ENCODE measurements at regions not wholly inside any gene's neighbourhood (a gene's known extent, or its start where the extent isn't known, plus 50 kb on each side); places are given as distances from the start of the nearest gene placed in this dataset.

- TF ChIP-seq TAF1 (IDR thresholded peaks at IDR 0.05; ENCODE audit: low read depth) (no peak), TEAD4 (IDR thresholded peaks at IDR 0.05) (0 out of 2 replicates have a peak, but pooled peaks have one; percentile 10), RAD21 (IDR thresholded peaks at IDR 0.05; ENCODE audit: low read depth) (peak; percentile 77), EP300 (IDR thresholded peaks at IDR 0.05; ENCODE audit: borderline replicate concordance) (no peak), EGR1 (IDR thresholded peaks at IDR 0.05) (no peak), FOXM1 (IDR thresholded peaks at IDR 0.05; ENCODE audit: borderline replicate concordance, low read depth) (no peak), CREB1 (IDR thresholded peaks at IDR 0.05; ENCODE audit: low read depth) (no peak), TCF12 (IDR thresholded peaks at IDR 0.05; ENCODE audit: low read depth) (no peak)
- TF ChIP-seq, protein P1, sequence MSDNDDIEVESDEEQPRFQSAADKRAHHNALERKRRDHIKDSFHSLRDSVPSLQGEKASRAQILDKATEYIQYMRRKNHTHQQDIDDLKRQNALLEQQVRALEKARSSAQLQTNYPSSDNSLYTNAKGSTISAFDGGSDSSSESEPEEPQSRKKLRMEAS (IDR thresholded peaks at IDR 0.05) = no peak
- TF ChIP-seq, protein P2, sequence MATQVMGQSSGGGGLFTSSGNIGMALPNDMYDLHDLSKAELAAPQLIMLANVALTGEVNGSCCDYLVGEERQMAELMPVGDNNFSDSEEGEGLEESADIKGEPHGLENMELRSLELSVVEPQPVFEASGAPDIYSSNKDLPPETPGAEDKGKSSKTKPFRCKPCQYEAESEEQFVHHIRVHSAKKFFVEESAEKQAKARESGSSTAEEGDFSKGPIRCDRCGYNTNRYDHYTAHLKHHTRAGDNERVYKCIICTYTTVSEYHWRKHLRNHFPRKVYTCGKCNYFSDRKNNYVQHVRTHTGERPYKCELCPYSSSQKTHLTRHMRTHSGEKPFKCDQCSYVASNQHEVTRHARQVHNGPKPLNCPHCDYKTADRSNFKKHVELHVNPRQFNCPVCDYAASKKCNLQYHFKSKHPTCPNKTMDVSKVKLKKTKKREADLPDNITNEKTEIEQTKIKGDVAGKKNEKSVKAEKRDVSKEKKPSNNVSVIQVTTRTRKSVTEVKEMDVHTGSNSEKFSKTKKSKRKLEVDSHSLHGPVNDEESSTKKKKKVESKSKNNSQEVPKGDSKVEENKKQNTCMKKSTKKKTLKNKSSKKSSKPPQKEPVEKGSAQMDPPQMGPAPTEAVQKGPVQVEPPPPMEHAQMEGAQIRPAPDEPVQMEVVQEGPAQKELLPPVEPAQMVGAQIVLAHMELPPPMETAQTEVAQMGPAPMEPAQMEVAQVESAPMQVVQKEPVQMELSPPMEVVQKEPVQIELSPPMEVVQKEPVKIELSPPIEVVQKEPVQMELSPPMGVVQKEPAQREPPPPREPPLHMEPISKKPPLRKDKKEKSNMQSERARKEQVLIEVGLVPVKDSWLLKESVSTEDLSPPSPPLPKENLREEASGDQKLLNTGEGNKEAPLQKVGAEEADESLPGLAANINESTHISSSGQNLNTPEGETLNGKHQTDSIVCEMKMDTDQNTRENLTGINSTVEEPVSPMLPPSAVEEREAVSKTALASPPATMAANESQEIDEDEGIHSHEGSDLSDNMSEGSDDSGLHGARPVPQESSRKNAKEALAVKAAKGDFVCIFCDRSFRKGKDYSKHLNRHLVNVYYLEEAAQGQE (IDR thresholded peaks at IDR 0.05; ENCODE audit: low read depth) = no peak
Observed at GRCh38 chr2:150610670-150611279, 123.3 kb upstream of the RND3 start.
